ENCODE measurements at regions not wholly inside any gene's neighbourhood (a gene's known extent, or its start where the extent isn't known, plus 50 kb on each side); places are given as distances from the start of the nearest gene placed in this dataset.

- TF ChIP-seq RARB (CRISPR knock-in tag; IDR thresholded peaks at IDR 0.05), result no peak
- no peak for TF ChIP-seq CSRNP3 (CRISPR knock-in tag; IDR thresholded peaks at IDR 0.05)
- TF ChIP-seq ARNTL (CRISPR knock-in tag; IDR thresholded peaks at IDR 0.05; ENCODE audit: borderline replicate concordance, low read depth), result no peak
- TF ChIP-seq SNAI2 (CRISPR knock-in tag; IDR thresholded peaks at IDR 0.05), result no peak
- no peak for TF ChIP-seq OSR1 (CRISPR knock-in tag; IDR thresholded peaks at IDR 0.05)
- TF ChIP-seq PATZ1 (CRISPR knock-in tag; IDR thresholded peaks at IDR 0.05; ENCODE audit: borderline replicate concordance), result no peak
These were observed 695.8 kb downstream of the RPS29 start for GRCh38 chr14:48890333-48890732.

Measured in SK-N-SH treated with all-trans-retinoic acid at 6 μM for 48 hours (cell line).